ENCODE measurements at regions not wholly inside any gene's neighbourhood (a gene's known extent, or its start where the extent isn't known, plus 50 kb on each side); places are given as distances from the start of the nearest gene placed in this dataset.
"Not testable (repeated sequence)": the region's sequence is repeated elsewhere in the genome, so short reads cannot be mapped to it uniquely, and the experiment has no call there.

GRCh38 chr3:8020047-8020841 is 481.4 kb upstream of the LMCD1 start:
- ATAC-seq (ENCODE audit: low FRiP score): no peak
- DNase-seq (ENCODE audit: low spot score): no peak
- no peak for TF ChIP-seq CTCF (IDR thresholded peaks at IDR 0.05)

- no peak for ATAC-seq (ENCODE audit: low FRiP score)
These were observed 473.7 kb upstream of the LMCD1 start for GRCh38 chr3:8027954-8028353.

GRCh38 chr3:8050283-8050682 is 451.3 kb upstream of the LMCD1 start:
- no peak for ATAC-seq (ENCODE audit: low FRiP score)
- DNase-seq (ENCODE audit: low spot score): no peak
- TF ChIP-seq CTCF (IDR thresholded peaks at IDR 0.05): no peak

More at GRCh38 chr3:8027954-8028353, 473.7 kb upstream of the LMCD1 start:
- no peak for TF ChIP-seq CTCF (IDR thresholded peaks at IDR 0.05)
- no peak for DNase-seq (ENCODE audit: low spot score)

- no peak for TF ChIP-seq CTCF (IDR thresholded peaks at IDR 0.05)
- ATAC-seq (ENCODE audit: low FRiP score) (no peak), DNase-seq (ENCODE audit: low spot score) (no peak)
These were observed 449.0 kb upstream of the LMCD1 start for GRCh38 chr3:8052659-8053058.

- DNase-seq (ENCODE audit: low spot score); ATAC-seq (ENCODE audit: low FRiP score): not testable (repeated sequence)
These were observed 433.5 kb upstream of the LMCD1 start for GRCh38 chr3:8068135-8068534.

GRCh38 chr3:8069471-8069870 is 432.2 kb upstream of the LMCD1 start:
- no peak for DNase-seq (ENCODE audit: low spot score)
- TF ChIP-seq CTCF (IDR thresholded peaks at IDR 0.05): no peak
- ATAC-seq (ENCODE audit: low FRiP score): no peak

- ATAC-seq (ENCODE audit: low FRiP score): no peak
- no peak for DNase-seq (ENCODE audit: low spot score)
- TF ChIP-seq CTCF (IDR thresholded peaks at IDR 0.05): no peak
These were observed 431.6 kb upstream of the LMCD1 start for GRCh38 chr3:8070011-8070410.

- not testable (repeated sequence) for DNase-seq (ENCODE audit: low spot score); ATAC-seq (ENCODE audit: low FRiP score)
These were observed 426.9 kb upstream of the LMCD1 start for GRCh38 chr3:8074740-8075139.

Data from omental fat pad (tissue), 3 donors.